MCF 10A (cell line): ENCODE measurements at regions not wholly inside any gene's neighbourhood (a gene's known extent, or its start where the extent isn't known, plus 50 kb on each side); places are given as distances from the start of the nearest gene placed in this dataset.
"Not testable (repeated sequence)": the region's sequence is repeated elsewhere in the genome, so short reads cannot be mapped to it uniquely, and the experiment has no call there.

ENCODE experiments used
- BruUV-seq: library from RNA; stranded (reverse); fragments of 400-500 nt; replicated peaks from 2 replicates; lab custom pipeline; 2021; lab: Mats Ljungman, UMichigan
- CTCF ChIA-PET: fragments of 300-600 bp; sonication (Branson Sonifier 250); formaldehyde crosslinking; extraction: SDS; loops from one replicate; lab custom pipeline; 2021; ENCODE audit warnings: antibody characterized with exemption, inconsistent platforms; lab: Yijun Ruan, JAX
- POLR2A ChIA-PET: fragments of 300-600, 350-650 bp; sonication (Branson Sonifier 250); formaldehyde crosslinking; extraction: SDS; loops from one replicate; lab custom pipeline; 2020; ENCODE audit warnings: antibody characterized with exemption, inconsistent platforms; lab: Yijun Ruan, JAX
- DNase-seq: peaks from one replicate; pipeline ENCODE4 v3.0.0-alpha.2; 2018; ENCODE audit not compliant: unreplicated experiment
- H3K27ac Mint-ChIP-seq: one replicate; pipeline ENCODE4 v1.8.0; 2022; ENCODE audit warnings: mild to moderate bottlenecking, low read depth, mixed read lengths; ENCODE audit not compliant: unreplicated experiment
- H3K27me3 Mint-ChIP-seq: one replicate; pipeline ENCODE4 v1.8.0; 2022; ENCODE audit warnings: mixed read lengths; ENCODE audit not compliant: insufficient read depth, unreplicated experiment
- H3K36me3 Mint-ChIP-seq: one replicate; pipeline ENCODE4 v1.8.0; 2022; ENCODE audit warnings: mild to moderate bottlenecking, moderate library complexity, mixed read lengths; ENCODE audit not compliant: insufficient read depth, unreplicated experiment
- H3K4me1 Mint-ChIP-seq: one replicate; pipeline ENCODE4 v1.8.0; 2022; ENCODE audit warnings: mixed read lengths; ENCODE audit not compliant: insufficient read depth, unreplicated experiment
- H3K4me3 Mint-ChIP-seq: one replicate; pipeline ENCODE4 v1.8.0; 2022; ENCODE audit warnings: mild to moderate bottlenecking, moderate library complexity, mixed read lengths; ENCODE audit not compliant: unreplicated experiment
- H3K9me3 Mint-ChIP-seq: one replicate; pipeline ENCODE4 v1.8.0; 2022; ENCODE audit warnings: mixed read lengths; ENCODE audit not compliant: unreplicated experiment
- CTCF ChIP-seq: fragments of 200-600 bp; IDR thresholded peaks from one replicate; pipeline ENCODE4 v1.8.0; 2022; ENCODE audit warnings: antibody characterized with exemption, mild to moderate bottlenecking; ENCODE audit not compliant: unreplicated experiment
- intact Hi-C: fragments of 100-400 bp; cut with micrococcal nuclease; formaldehyde crosslinking; loops from 2 replicates; pipeline ENCODE4 v1.14.1; 2022

GRCh38 chr15:92848464-92848851 is 51.7 kb upstream of the CHD2 start:
- Mint-ChIP-seq H3K9me3 (no peaks in the 10 kb centered on the region), H3K4me1 (peaks cover 6% of the 10 kb centered on the region), H3K4me3 (no peak overlapping the region), H3K27ac (no peak overlapping the region), H3K36me3 (peaks cover 2% of the 10 kb centered on the region), H3K27me3 (no peaks in the 10 kb centered on the region)
- no peak for DNase-seq
- CTCF ChIA-PET: no interaction called here
- POLR2A ChIA-PET: no interaction called here
- TF ChIP-seq CTCF: no peak
- intact Hi-C loops: no loop called here
- BruUV-seq: no TSS peak

DNA sequence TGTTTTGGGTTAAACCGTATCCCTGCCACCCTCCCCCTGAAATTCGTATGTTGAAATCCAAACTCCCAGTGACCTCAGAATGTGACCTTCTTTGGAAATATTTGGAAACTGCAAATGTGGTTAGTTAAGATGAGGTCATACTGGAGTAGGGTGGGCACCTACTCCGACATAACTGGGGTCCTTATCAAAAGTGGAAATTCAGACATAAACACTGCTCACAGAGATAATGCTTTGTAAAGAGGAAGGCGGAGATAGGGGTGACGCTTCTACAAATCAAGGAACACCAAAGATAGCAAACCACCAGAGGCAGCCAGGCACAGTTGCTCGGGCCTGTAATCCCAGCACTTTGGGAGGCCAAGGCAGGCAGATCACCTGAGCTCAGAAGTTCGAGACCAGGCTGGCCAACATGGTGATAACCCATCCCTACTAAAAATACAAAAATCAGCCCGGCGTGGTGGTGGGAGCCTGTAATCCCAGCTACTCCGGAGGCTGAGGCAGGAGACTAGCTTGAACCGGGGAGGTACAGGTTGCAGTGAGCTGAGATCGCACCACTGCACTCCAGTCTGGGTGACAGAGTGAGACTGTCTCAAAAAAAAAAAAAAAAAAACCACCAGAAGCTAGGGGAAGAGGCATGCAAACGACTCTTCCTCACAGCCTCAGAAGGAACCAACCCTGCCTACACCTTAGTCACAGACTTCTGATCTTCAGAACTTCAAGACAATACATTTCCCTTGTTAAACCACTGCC is 51.1 kb upstream of the CHD2 start:
- TF ChIP-seq CTCF: no peak
- BruUV-seq: no TSS peak
- ChIA-PET CTCF (no interaction called here), POLR2A (no interaction called here)
- Mint-ChIP-seq H3K4me3 (no peak overlapping the region), H3K27me3 (no peaks in the 10 kb centered on the region), H3K36me3 (no peaks in the 10 kb centered on the region), H3K27ac (no peak overlapping the region), H3K9me3 (no peaks in the 10 kb centered on the region), H3K4me1 (peaks cover 6% of the 10 kb centered on the region)
- DNase-seq: no peak
- intact Hi-C loops: no loop called here

DNA sequence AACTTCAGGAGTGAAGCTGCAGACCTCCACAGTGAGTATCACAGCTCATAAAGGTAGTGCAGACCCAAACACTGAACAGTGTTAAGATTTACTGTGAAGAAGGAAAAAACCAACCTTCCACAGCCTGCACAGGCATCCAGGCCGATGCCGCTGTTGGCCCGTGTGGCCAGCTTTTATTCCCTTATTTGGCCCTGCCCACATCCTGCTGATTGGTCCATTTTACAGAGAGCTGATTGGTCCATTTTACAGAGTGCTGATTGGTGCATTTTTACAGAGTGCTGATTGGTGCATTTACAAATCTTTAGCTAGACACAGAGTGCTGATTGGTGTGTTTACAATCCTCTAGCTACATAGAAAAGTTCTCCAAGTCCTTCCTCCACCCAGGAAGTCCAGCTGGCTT is 49.9 kb upstream of the CHD2 start:
- CTCF ChIA-PET: interaction anchor here (0.6 kb wide), 1 partner anchor 52 kb away, joined by 3 read pairs; no protein-coding TSS in a partner anchor
- H3K27ac Mint-ChIP-seq, DNase-seq, H3K9me3 Mint-ChIP-seq, BruUV-seq, H3K36me3 Mint-ChIP-seq, H3K27me3 Mint-ChIP-seq, intact Hi-C loops, H3K4me1 Mint-ChIP-seq, POLR2A ChIA-PET, H3K4me3 Mint-ChIP-seq: not testable (repeated sequence)
